ENCODE measurements at regions not wholly inside any gene's neighbourhood (a gene's known extent, or its start where the extent isn't known, plus 50 kb on each side); places are given as distances from the start of the nearest gene placed in this dataset.

DNA sequence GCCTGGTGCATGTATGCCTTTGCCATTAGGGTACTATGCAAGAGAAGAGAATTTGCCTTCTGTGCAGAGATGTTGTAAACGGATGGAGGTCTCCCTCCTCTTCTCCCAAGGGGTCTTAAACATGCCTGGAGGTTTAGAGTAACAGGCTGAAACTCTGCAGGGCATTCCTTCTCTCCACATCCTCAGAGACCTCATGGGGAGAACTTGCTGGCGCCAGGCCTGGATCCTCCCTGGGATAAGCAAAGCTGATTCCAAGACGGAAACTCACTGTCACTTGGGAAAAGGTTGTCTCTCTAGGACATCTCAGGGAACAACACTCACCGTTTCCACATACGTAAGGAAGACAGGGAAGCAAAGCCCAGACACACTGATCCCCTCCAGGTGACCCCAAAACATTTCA lies 76.9 kb upstream of the GPM6B start:
- peaks cover 2% of the 10 kb centered on the region for H3K27me3 ChIP-seq (ENCODE audit: control insufficient read depth, insufficient read depth, low read length)
- no peak overlapping the region for H3K4me3 ChIP-seq (ENCODE audit: low read depth, low read length)
- no peak for DNase-seq (ENCODE audit: low read depth)
- no peaks in the 10 kb centered on the region for H3K36me3 ChIP-seq (ENCODE audit: control insufficient read depth, insufficient read depth, low read length)
- TF ChIP-seq, protein P1, sequence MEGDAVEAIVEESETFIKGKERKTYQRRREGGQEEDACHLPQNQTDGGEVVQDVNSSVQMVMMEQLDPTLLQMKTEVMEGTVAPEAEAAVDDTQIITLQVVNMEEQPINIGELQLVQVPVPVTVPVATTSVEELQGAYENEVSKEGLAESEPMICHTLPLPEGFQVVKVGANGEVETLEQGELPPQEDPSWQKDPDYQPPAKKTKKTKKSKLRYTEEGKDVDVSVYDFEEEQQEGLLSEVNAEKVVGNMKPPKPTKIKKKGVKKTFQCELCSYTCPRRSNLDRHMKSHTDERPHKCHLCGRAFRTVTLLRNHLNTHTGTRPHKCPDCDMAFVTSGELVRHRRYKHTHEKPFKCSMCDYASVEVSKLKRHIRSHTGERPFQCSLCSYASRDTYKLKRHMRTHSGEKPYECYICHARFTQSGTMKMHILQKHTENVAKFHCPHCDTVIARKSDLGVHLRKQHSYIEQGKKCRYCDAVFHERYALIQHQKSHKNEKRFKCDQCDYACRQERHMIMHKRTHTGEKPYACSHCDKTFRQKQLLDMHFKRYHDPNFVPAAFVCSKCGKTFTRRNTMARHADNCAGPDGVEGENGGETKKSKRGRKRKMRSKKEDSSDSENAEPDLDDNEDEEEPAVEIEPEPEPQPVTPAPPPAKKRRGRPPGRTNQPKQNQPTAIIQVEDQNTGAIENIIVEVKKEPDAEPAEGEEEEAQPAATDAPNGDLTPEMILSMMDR (IDR thresholded peaks at IDR 0.05; ENCODE audit: insufficient read depth, low read length, poor library complexity, severe bottlenecking): no peak

DNA sequence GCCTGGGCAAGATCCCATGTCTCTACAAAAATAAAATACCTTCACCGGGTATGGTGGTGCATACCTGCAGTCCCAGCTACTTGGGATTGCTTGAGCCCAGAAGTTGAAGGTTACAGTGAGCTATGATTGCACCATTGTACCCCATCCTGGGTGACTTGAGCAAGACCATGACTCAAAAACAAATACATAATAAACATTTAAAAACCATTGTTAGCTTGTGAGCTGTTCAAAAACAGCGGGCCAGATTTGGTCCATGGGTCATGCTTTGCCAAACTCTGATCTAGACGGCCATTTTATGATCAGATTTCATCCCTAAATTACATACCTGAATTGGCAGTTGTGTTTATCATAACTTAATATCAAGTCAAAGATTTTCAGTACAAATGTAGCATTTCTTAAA lies 76.0 kb upstream of the GPM6B start:
- TF ChIP-seq, protein P1 (IDR thresholded peaks at IDR 0.05; ENCODE audit: insufficient read depth, low read length, poor library complexity, severe bottlenecking): no peak
- DNase-seq (ENCODE audit: low read depth): no peak

DNA sequence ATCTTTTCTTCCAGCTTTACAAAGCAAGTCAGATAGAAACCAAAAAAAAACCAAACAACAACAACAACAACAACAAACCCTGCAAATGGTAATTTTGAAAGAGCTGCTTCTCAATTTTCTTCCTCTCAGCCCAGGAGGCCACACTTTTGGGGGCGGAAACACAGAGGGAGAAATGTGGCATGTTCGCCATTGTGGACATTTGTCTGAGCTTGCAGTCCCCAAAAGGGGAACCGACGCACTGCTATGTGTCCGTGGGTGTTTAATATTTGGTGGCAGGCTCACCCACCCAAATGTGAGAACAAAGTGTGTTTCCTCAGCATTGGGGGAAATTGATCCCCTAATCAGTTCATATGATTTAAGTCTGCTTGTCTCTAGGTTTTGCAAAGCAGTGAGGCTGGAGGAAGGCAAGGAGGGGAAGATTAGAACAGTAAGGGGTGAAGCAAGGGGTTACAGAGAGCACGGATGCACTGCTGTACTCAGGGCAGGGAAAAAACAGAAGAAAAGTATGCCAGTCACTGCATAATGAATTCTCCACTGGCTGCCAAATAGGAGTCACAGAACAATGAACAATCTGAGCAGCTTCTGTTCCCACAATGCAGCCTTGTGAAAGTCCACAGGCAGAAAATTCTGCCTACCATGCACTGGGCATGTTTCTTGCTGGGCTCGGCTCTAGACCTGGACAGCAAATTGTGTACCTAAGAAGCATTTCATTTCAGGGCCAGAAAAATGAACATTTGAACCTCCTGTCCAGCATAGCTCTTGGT lies 74.7 kb upstream of the GPM6B start:
- H3K4me3 ChIP-seq (ENCODE audit: low read depth, low read length): no peak overlapping the region
- TF ChIP-seq, protein P1 (IDR thresholded peaks at IDR 0.05; ENCODE audit: insufficient read depth, low read length, poor library complexity, severe bottlenecking): no peak
- H3K27me3 ChIP-seq (ENCODE audit: control insufficient read depth, insufficient read depth, low read length): peaks cover 2% of the 10 kb centered on the region
- no peaks in the 10 kb centered on the region for H3K36me3 ChIP-seq (ENCODE audit: control insufficient read depth, insufficient read depth, low read length)
- no peak for DNase-seq (ENCODE audit: low read depth)

More for the DNA sequence above, 76.0 kb upstream of the GPM6B start:
- peaks cover 2% of the 10 kb centered on the region for H3K27me3 ChIP-seq (ENCODE audit: control insufficient read depth, insufficient read depth, low read length)
- H3K4me3 ChIP-seq (ENCODE audit: low read depth, low read length): no peak overlapping the region
- H3K36me3 ChIP-seq (ENCODE audit: control insufficient read depth, insufficient read depth, low read length): no peaks in the 10 kb centered on the region

DNA sequence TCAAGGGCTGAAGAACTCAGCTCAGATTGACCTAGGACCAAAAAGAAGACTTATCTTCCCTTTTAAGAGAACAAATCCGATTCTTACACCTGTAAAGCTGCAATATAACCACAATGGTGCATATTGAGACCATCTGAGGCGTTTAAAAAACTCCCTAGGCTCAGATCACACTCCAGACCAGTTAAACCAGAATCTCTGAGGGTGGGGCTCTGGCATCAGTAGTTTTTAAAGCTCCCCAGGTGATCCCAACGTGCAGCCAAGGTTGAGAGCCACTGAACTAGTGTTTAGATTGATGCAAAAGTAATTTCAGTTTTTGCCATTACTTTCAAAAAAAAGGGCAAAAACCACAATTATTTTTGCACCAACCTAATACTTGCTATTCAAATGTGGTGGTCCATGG lies 73.9 kb upstream of the GPM6B start:
- DNase-seq (ENCODE audit: low read depth): no peak
- Histone ChIP-seq H3K36me3 (ENCODE audit: control insufficient read depth, insufficient read depth, low read length) (no peaks in the 10 kb centered on the region), H3K4me3 (ENCODE audit: low read depth, low read length) (no peak overlapping the region), H3K27me3 (ENCODE audit: control insufficient read depth, insufficient read depth, low read length) (peaks cover 2% of the 10 kb centered on the region)
- TF ChIP-seq, protein P1 (IDR thresholded peaks at IDR 0.05; ENCODE audit: insufficient read depth, low read length, poor library complexity, severe bottlenecking): no peak

DNA sequence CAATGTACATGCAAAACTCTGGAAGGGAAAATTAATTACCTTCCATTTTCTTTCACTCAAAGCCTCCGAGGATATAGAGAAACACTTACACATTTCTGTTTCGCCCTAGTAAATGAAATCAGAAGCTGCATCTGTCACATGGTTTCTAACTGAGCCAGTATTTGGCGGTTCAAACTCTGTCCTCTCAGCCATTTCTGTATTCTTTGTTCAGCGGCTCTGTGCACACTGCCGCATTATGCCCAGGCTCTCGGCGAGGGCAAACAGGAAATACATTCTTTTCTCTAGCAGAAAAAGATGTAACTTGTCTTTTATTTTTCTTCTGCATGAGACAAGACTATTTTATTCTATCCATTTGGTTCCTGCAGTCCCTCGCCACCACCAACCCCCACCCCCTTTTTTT lies 71.4 kb upstream of the GPM6B start:
- H3K27me3 ChIP-seq (ENCODE audit: control insufficient read depth, insufficient read depth, low read length): no peaks in the 10 kb centered on the region
- no peak for DNase-seq (ENCODE audit: low read depth)
- H3K4me3 ChIP-seq (ENCODE audit: low read depth, low read length): no peak overlapping the region
- H3K36me3 ChIP-seq (ENCODE audit: control insufficient read depth, insufficient read depth, low read length): no peaks in the 10 kb centered on the region
- TF ChIP-seq, protein P1 (IDR thresholded peaks at IDR 0.05; ENCODE audit: insufficient read depth, low read length, poor library complexity, severe bottlenecking): no peak

DNA sequence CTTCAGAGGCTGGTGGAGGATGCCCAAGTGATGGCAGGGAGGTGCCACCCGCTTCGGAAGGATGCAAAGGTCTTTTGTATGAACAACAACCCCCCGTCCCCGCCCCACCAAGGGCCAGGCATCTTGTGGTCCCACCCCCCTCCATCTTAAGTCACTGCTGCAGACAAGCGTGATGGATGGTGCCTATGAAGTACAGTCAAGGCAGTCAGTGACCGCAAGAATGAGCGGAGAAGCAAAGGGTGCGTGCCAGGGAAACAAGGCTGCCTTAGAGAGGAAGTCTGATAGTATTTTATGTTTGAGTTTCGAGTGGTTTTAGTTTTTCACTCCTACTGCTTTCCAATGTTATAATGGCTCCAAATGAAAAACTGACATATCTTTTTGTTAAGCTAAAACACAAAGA lies 68.7 kb upstream of the GPM6B start:
- TF ChIP-seq, protein P1 (IDR thresholded peaks at IDR 0.05; ENCODE audit: insufficient read depth, low read length, poor library complexity, severe bottlenecking): no peak
- no peak for DNase-seq (ENCODE audit: low read depth)

More for the DNA sequence above, 68.7 kb upstream of the GPM6B start:
- Histone ChIP-seq H3K36me3 (ENCODE audit: control insufficient read depth, insufficient read depth, low read length) (no peaks in the 10 kb centered on the region), H3K4me3 (ENCODE audit: low read depth, low read length) (no peak overlapping the region), H3K27me3 (ENCODE audit: control insufficient read depth, insufficient read depth, low read length) (no peaks in the 10 kb centered on the region)
